HEK293 (cell line): ENCODE measurements at regions not wholly inside any gene's neighbourhood (a gene's known extent, or its start where the extent isn't known, plus 50 kb on each side); places are given as distances from the start of the nearest gene placed in this dataset.
A peak's percentile ranks its signal among the peaks of the same experiment; 100 is the strongest.

ENCODE experiments used
- CTCF ChIA-PET: fragments of 350-600 bp; formaldehyde crosslinking; extraction: SDS; loops from one replicate; lab custom pipeline; 2021; ENCODE audit warnings: antibody characterized with exemption; lab: Yijun Ruan, JAX
- POLR2A ChIA-PET: fragments of 300-600 bp; formaldehyde crosslinking; extraction: SDS; loops from one replicate; lab custom pipeline; 2020; ENCODE audit warnings: antibody characterized with exemption, inconsistent platforms; lab: Yijun Ruan, JAX
- H3K27ac ChIP-seq: fragments of 200-500 bp; sonication (Bioruptor generic); 2 replicates; pipeline ENCODE4 v1.5.1; 2014; ENCODE audit warnings: low read depth, low read length, control low read depth, inconsistent platforms; ENCODE audit errors: extremely low read depth
- H3K36me3 ChIP-seq, 2 experiments: fragments of 200-500 bp in 1 of 2; sonication (Bioruptor generic) in 1 of 2; 1 replicate in 1 of 2; 2 replicates in 1 of 2; pipeline ENCODE4 v1.5.1; 2014 to 2017; ENCODE audit warnings: inconsistent platforms in 2 of 2, low read length in 2 of 2; ENCODE audit not compliant: control insufficient read depth in 2 of 2, insufficient read depth in 1 of 2
- H3K4me1 ChIP-seq: fragments of 200-500 bp; sonication (Bioruptor generic); 2 replicates; pipeline ENCODE4 v1.5.1; 2014; ENCODE audit warnings: mild to moderate bottlenecking, low read length, inconsistent platforms; ENCODE audit not compliant: control insufficient read depth, insufficient read depth
- H3K4me3 ChIP-seq: 2 replicates; pipeline ENCODE4 v1.5.1; 2011; ENCODE audit warnings: low read depth, mild to moderate bottlenecking, control low read depth, low read length, moderate library complexity
- H3K9me3 ChIP-seq: fragments of 200-500 bp; sonication (Bioruptor generic); 2 replicates; pipeline ENCODE4 v1.5.1; 2014; ENCODE audit warnings: low read depth, low read length, inconsistent platforms; ENCODE audit not compliant: control insufficient read depth, insufficient read depth
- AEBP2 ChIP-seq: fragments of 450-650 bp; formaldehyde crosslinking; IDR thresholded peaks from 2 replicates; pipeline ENCODE4 v1.5.1; 2016; ENCODE audit warnings: missing biosample characterization, missing genetic modification characterization, borderline replicate concordance
- BCL6B ChIP-seq: fragments of 450-650 bp; formaldehyde crosslinking; IDR thresholded peaks from 2 replicates; pipeline ENCODE4 v1.5.1; 2017; ENCODE audit warnings: missing biosample characterization, missing genetic modification characterization
- GLIS2 ChIP-seq: fragments of 450-650 bp; formaldehyde crosslinking; IDR thresholded peaks from 2 replicates; pipeline ENCODE4 v1.5.1; 2016; ENCODE audit warnings: missing biosample characterization, missing genetic modification characterization
- KLF1 ChIP-seq: fragments of 450-650 bp; formaldehyde crosslinking; IDR thresholded peaks from 2 replicates; pipeline ENCODE4 v1.5.1; 2016; ENCODE audit warnings: missing biosample characterization, missing genetic modification characterization
- REPIN1 ChIP-seq: fragments of 450-650 bp; formaldehyde crosslinking; IDR thresholded peaks from 2 replicates; pipeline ENCODE4 v1.5.1; 2017; ENCODE audit warnings: missing biosample characterization, missing genetic modification characterization, low read depth
- ZFP41 ChIP-seq: fragments of 450-650 bp; formaldehyde crosslinking; IDR thresholded peaks from 2 replicates; pipeline ENCODE4 v1.5.1; 2016; ENCODE audit warnings: missing biosample characterization, missing genetic modification characterization, borderline replicate concordance
- ZNF121 ChIP-seq: fragments of 450-650 bp; formaldehyde crosslinking; IDR thresholded peaks from 2 replicates; pipeline ENCODE4 v1.5.1; 2016; ENCODE audit warnings: missing biosample characterization, missing genetic modification characterization
- ZNF133 ChIP-seq: fragments of 450-650 bp; formaldehyde crosslinking; IDR thresholded peaks from 2 replicates; pipeline ENCODE4 v1.5.1; 2016; ENCODE audit warnings: missing biosample characterization, missing genetic modification characterization
- ZNF202 ChIP-seq: fragments of 450-650 bp; formaldehyde crosslinking; IDR thresholded peaks from 2 replicates; pipeline ENCODE4 v1.5.1; 2016; ENCODE audit warnings: missing biosample characterization, missing genetic modification characterization, borderline replicate concordance
- ZNF324 ChIP-seq: fragments of 450-650 bp; formaldehyde crosslinking; IDR thresholded peaks from 2 replicates; pipeline ENCODE4 v1.5.1; 2016; ENCODE audit warnings: missing biosample characterization, missing genetic modification characterization
- ZNF404 ChIP-seq: fragments of 450-650 bp; formaldehyde crosslinking; IDR thresholded peaks from 2 replicates; pipeline ENCODE4 v1.5.1; 2017; ENCODE audit warnings: missing biosample characterization, missing genetic modification characterization
- ZNF433 ChIP-seq: fragments of 450-650 bp; formaldehyde crosslinking; IDR thresholded peaks from 2 replicates; pipeline ENCODE4 v1.5.1; 2016; ENCODE audit warnings: missing biosample characterization, missing genetic modification characterization, low read depth
- ZNF449 ChIP-seq: fragments of 450-650 bp; formaldehyde crosslinking; IDR thresholded peaks from 2 replicates; pipeline ENCODE4 v1.5.1; 2017; ENCODE audit warnings: missing biosample characterization, mild to moderate bottlenecking, missing genetic modification characterization, moderate library complexity
- ZNF530 ChIP-seq: fragments of 450-650 bp; formaldehyde crosslinking; IDR thresholded peaks from 2 replicates; pipeline ENCODE4 v1.5.1; 2016; ENCODE audit warnings: low read depth, missing biosample characterization, missing genetic modification characterization
- ZNF580 ChIP-seq: fragments of 450-650 bp; formaldehyde crosslinking; IDR thresholded peaks from 2 replicates; pipeline ENCODE4 v1.5.1; 2016; ENCODE audit warnings: missing biosample characterization, missing genetic modification characterization
- ZNF585B ChIP-seq: fragments of 450-650 bp; formaldehyde crosslinking; IDR thresholded peaks from 2 replicates; pipeline ENCODE4 v1.5.1; 2016; ENCODE audit warnings: missing biosample characterization, missing genetic modification characterization
- ZNF610 ChIP-seq: fragments of 450-650 bp; formaldehyde crosslinking; IDR thresholded peaks from 2 replicates; pipeline ENCODE4 v1.5.1; 2016; ENCODE audit warnings: missing biosample characterization, missing genetic modification characterization, borderline replicate concordance
- ZNF621 ChIP-seq: fragments of 450-650 bp; formaldehyde crosslinking; IDR thresholded peaks from 2 replicates; pipeline ENCODE4 v1.5.1; 2017; ENCODE audit warnings: missing biosample characterization, missing genetic modification characterization
- ZNF629 ChIP-seq: fragments of 450-650 bp; formaldehyde crosslinking; IDR thresholded peaks from 2 replicates; pipeline ENCODE4 v1.5.1; 2017; ENCODE audit warnings: missing biosample characterization, missing genetic modification characterization
- ZNF645 ChIP-seq: fragments of 450-650 bp; formaldehyde crosslinking; IDR thresholded peaks from 2 replicates; pipeline ENCODE4; 2016; ENCODE audit warnings: missing biosample characterization, missing genetic modification characterization
- ZNF664 ChIP-seq: fragments of 450-650 bp; formaldehyde crosslinking; IDR thresholded peaks from 2 replicates; pipeline ENCODE4 v1.5.1; 2016; ENCODE audit warnings: missing biosample characterization, missing genetic modification characterization
- ZNF692 ChIP-seq: fragments of 450-650 bp; formaldehyde crosslinking; IDR thresholded peaks from 2 replicates; pipeline ENCODE4 v1.5.1; 2016; ENCODE audit warnings: missing biosample characterization, missing genetic modification characterization
- ZNF837 ChIP-seq: fragments of 450-650 bp; formaldehyde crosslinking; IDR thresholded peaks from 2 replicates; pipeline ENCODE4 v1.5.1; 2016; ENCODE audit warnings: missing biosample characterization, missing genetic modification characterization
- ZXDB ChIP-seq: fragments of 450-650 bp; formaldehyde crosslinking; IDR thresholded peaks from 2 replicates; pipeline ENCODE4 v1.5.1; 2016; ENCODE audit warnings: missing biosample characterization, missing genetic modification characterization

- TF ChIP-seq ZNF580 (tag by site-specific recombination) = no peak
Observed at GRCh38 chr5:99285606-99286005, 356.8 kb upstream of the CHD1 start (continued).

- TF ChIP-seq ZNF433 = no peak
- no peak for TF ChIP-seq ZNF664
- peak; percentile 72 for TF ChIP-seq ZNF585B (tag by site-specific recombination)
- TF ChIP-seq KLF1 (tag by site-specific recombination) = no peak
- no peak for TF ChIP-seq ZNF530
- no peaks in the 10 kb centered on the region for H3K4me1 ChIP-seq
Observed at GRCh38 chr5:99275128-99275527, 346.3 kb upstream of the CHD1 start.

GRCh38 chr5:99272576-99272975 lies 343.8 kb upstream of the CHD1 start:
- ChIA-PET POLR2A (no interaction called here), CTCF (no interaction called here)
- no peak for TF ChIP-seq ZNF610 (tag by site-specific recombination)
- TF ChIP-seq ZNF133 (tag by site-specific recombination) = no peak
- no peak for TF ChIP-seq ZNF324 (tag by site-specific recombination)
- no peak for TF ChIP-seq GLIS2 (tag by site-specific recombination)
- no peak for TF ChIP-seq BCL6B (tag by site-specific recombination)
- TF ChIP-seq ZNF404 (tag by site-specific recombination) = no peak
- no peak for TF ChIP-seq REPIN1 (tag by site-specific recombination)
- TF ChIP-seq ZNF621 = no peak
- TF ChIP-seq ZFP41 (tag by site-specific recombination) = no peak
- TF ChIP-seq ZNF692 (tag by site-specific recombination) = no peak
- Histone ChIP-seq H3K36me3 (no peaks in the 10 kb centered on the region), H3K27ac (no peak overlapping the region), H3K4me1 (no peaks in the 10 kb centered on the region), H3K4me3 (no peak overlapping the region), H3K9me3 (no peaks in the 10 kb centered on the region)

More at GRCh38 chr5:99275128-99275527, 346.3 kb upstream of the CHD1 start:
- H3K27ac ChIP-seq = no peak overlapping the region
- no peaks in the 10 kb centered on the region for H3K36me3 ChIP-seq
- ChIA-PET POLR2A (no interaction called here), CTCF (no interaction called here)
- H3K9me3 ChIP-seq = no peaks in the 10 kb centered on the region
- H3K4me3 ChIP-seq = no peak overlapping the region

- H3K36me3 ChIP-seq = no peaks in the 10 kb centered on the region
- POLR2A ChIA-PET = no interaction called here
- no peak overlapping the region for H3K27ac ChIP-seq
- H3K4me1 ChIP-seq = no peaks in the 10 kb centered on the region
- CTCF ChIA-PET = no interaction called here
- no peaks in the 10 kb centered on the region for H3K9me3 ChIP-seq
- TF ChIP-seq ZNF449 (tag by site-specific recombination) (no peak), ZXDB (no peak), ZNF121 (tag by site-specific recombination) (no peak), AEBP2 (tag by site-specific recombination) (no peak), ZNF645 (tag by site-specific recombination) (no peak), ZNF837 (tag by site-specific recombination) (no peak), ZNF202 (no peak), ZNF629 (no peak), ZNF433 (no peak)
- TF ChIP-seq, all 188 proteins: peak for 0
- H3K4me3 ChIP-seq = no peak overlapping the region
Observed at GRCh38 chr5:99258819-99259218, 330.0 kb upstream of the CHD1 start.
